ENCODE measurements at regions not wholly inside any gene's neighbourhood (a gene's known extent, or its start where the extent isn't known, plus 50 kb on each side); places are given as distances from the start of the nearest gene placed in this dataset.

GRCh38 chr21:8991088-8991907 lies 1530.1 kb upstream of the TPTE start:
- Histone ChIP-seq H3K4me2 (ENCODE audit: insufficient read depth in 1 of 2, low read depth in 2 of 2, low read length in 2 of 2) (no peak overlapping the region), H3K4ac (replicated peaks; ENCODE audit: insufficient read length, low read depth, low read length) (no peak overlapping the region), H3K79me2 (ENCODE audit: control insufficient read depth in 1 of 2, insufficient read depth in 2 of 2, low read length in 2 of 2) (no peaks in the 10 kb centered on the region), H3K23me2 (ENCODE audit: low read depth, low read length) (no peaks in the 10 kb centered on the region), H4K91ac (replicated peaks; ENCODE audit: insufficient read length, low read length) (no peak overlapping the region), H3K56ac (replicated peaks; ENCODE audit: insufficient read length, low read depth, low read length) (no peak overlapping the region), H3K9me3 (ENCODE audit: insufficient read depth in 2 of 2, low read depth in 1 of 2, low read length in 1 of 2) (peaks cover 74 to 80% of the 10 kb centered on the region in 2 experiments), H3K79me1 (ENCODE audit: low read depth, low read length) (no peaks in the 10 kb centered on the region), H4K8ac (ENCODE audit: extremely low read depth, insufficient read depth, low read length) (no peak overlapping the region), H3K4me3 (ENCODE audit: extremely low read depth in 1 of 4, insufficient read depth in 2 of 4, low read depth in 3 of 4, low read length in 4 of 4) (no peak overlapping the region), H3K4me1 (replicated peaks in 1 of 4; ENCODE audit: control insufficient read depth in 3 of 4, insufficient read depth in 4 of 4, low read length in 3 of 4) (no peaks in the 10 kb centered on the region), H3K27me3 (replicated peaks in 1 of 4; ENCODE audit: control insufficient read depth in 3 of 4, extremely low read depth in 1 of 4, insufficient read depth in 3 of 4, low read length in 3 of 4) (no peaks in the 10 kb centered on the region), H3K9ac (replicated peaks in 1 of 4; ENCODE audit: extremely low read depth in 1 of 4, low read depth in 3 of 4, low read length in 3 of 4) (no peak overlapping the region), H2AK5ac (ENCODE audit: low read depth, low read length) (no peak overlapping the region), H3K27ac (ENCODE audit: low read depth, low read length) (no peak overlapping the region), H2BK20ac (ENCODE audit: low read length) (no peak overlapping the region), H2AFZ (ENCODE audit: low read length) (no peak overlapping the region), H2BK5ac (ENCODE audit: low read depth, low read length) (no peak overlapping the region), H4K20me1 (replicated peaks in 1 of 2; ENCODE audit: control insufficient read depth in 1 of 2, insufficient read depth in 2 of 2, low read length in 2 of 2) (no peaks in the 10 kb centered on the region), H3K18ac (ENCODE audit: extremely low read depth, low read length) (no peak overlapping the region), H3K14ac (ENCODE audit: insufficient read length) (no peak overlapping the region), H2BK15ac (ENCODE audit: low read length) (no peak overlapping the region), H3K36me3 (ENCODE audit: control insufficient read depth in 2 of 4, insufficient read depth in 4 of 4, low read length in 3 of 4) (no peaks in the 10 kb centered on the region), H4K5ac (ENCODE audit: insufficient read length, low read depth, low read length) (no peak overlapping the region), H3K23ac (ENCODE audit: insufficient read length) (no peak overlapping the region), H2BK12ac (ENCODE audit: low read depth, low read length) (no peak overlapping the region), H2BK120ac (replicated peaks; ENCODE audit: low read depth, low read length) (no peak overlapping the region)
- ChIA-PET CTCF (ENCODE audit: partially characterized antibody) (interaction anchor here (0.9 kb wide), 1 partner anchor 18 kb away, joined by 3 read pairs; no protein-coding TSS in a partner anchor), POLR2A (ENCODE audit: partially characterized antibody) (no interaction called here)
- FAIRE-seq (no peak), DNase-seq (ENCODE audit: low read depth in 1 of 2, low spot score in 2 of 2) (no peak)
- 73 to 100% methylated on average over 1 to 14 of the region's 14 CpGs for WGBS, 2 experiments (ENCODE audit: extremely low coverage in 1 of 2, insufficient coverage in 1 of 2, insufficient read length in 1 of 2, insufficient replicate concordance in 2 of 2, low coverage in 1 of 2, low lambda C conversion rate in 2 of 2, missing lambda C conversion rate in 1 of 2)
- TF ChIP-seq, protein P1, sequence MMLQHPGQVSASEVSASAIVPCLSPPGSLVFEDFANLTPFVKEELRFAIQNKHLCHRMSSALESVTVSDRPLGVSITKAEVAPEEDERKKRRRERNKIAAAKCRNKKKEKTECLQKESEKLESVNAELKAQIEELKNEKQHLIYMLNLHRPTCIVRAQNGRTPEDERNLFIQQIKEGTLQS (IDR thresholded peaks at IDR 0.05; ENCODE audit: insufficient read depth, low read depth, low read length): no peak
- TF ChIP-seq CBX8 (IDR thresholded peaks at IDR 0.05; ENCODE audit: borderline replicate concordance, low read depth, low read length) (no peak), SP2 (IDR thresholded peaks at IDR 0.05; ENCODE audit: low read length) (no peak), POLR2A (IDR thresholded peaks at IDR 0.05; ENCODE audit: control extremely low read depth in 1 of 2, low read depth in 2 of 2, low read length in 2 of 2) (no peak), KDM5A (IDR thresholded peaks at IDR 0.05; ENCODE audit: low read length) (no peak), RNF2 (IDR thresholded peaks at IDR 0.05; ENCODE audit: borderline replicate concordance, low read depth, low read length, missing control alignments, poor library complexity, severe bottlenecking) (no peak), HDAC2 (IDR thresholded peaks at IDR 0.05; ENCODE audit: borderline replicate concordance in 1 of 2, low read depth in 2 of 2, low read length in 2 of 2) (no peak)

All from H1 (cell line).